H9 (cell line): ENCODE measurements at regions not wholly inside any gene's neighbourhood (a gene's known extent, or its start where the extent isn't known, plus 50 kb on each side); places are given as distances from the start of the nearest gene placed in this dataset.

Source experiments
- DNase-seq: peaks from one replicate; pipeline ENCODE4 v3.0.0-alpha.2; 2017
- H2AFZ ChIP-seq: one replicate; pipeline ENCODE4 v1.6.1; 2013; ENCODE audit warnings: mild to moderate bottlenecking, low read length, control low read depth, moderate library complexity
- H2AK5ac ChIP-seq: 2 replicates; pipeline ENCODE4 v1.6.1; 2013; ENCODE audit warnings: low read length, control low read depth, mixed read lengths; ENCODE audit not compliant: insufficient read length
- H2BK120ac ChIP-seq: one replicate; pipeline ENCODE4 v1.6.1; 2013; ENCODE audit warnings: low read depth, mild to moderate bottlenecking, low read length, control low read depth, inconsistent platforms; ENCODE audit not compliant: poor library complexity, severe bottlenecking
- H2BK12ac ChIP-seq: 2 replicates; pipeline ENCODE4 v1.6.1; 2013; ENCODE audit warnings: low read length, control low read depth, mixed read lengths, low read depth; ENCODE audit not compliant: insufficient read length
- H2BK15ac ChIP-seq: 2 replicates; pipeline ENCODE4 v1.6.1; 2013; ENCODE audit warnings: low read depth, low read length, control low read depth
- H2BK20ac ChIP-seq: one replicate; pipeline ENCODE4 v1.6.1; 2013; ENCODE audit warnings: low read depth, mild to moderate bottlenecking, low read length, control low read depth, inconsistent platforms; ENCODE audit not compliant: poor library complexity, severe bottlenecking
- H2BK5ac ChIP-seq: 2 replicates; pipeline ENCODE4 v1.6.1; 2013; ENCODE audit warnings: low read length, control low read depth, mixed read lengths; ENCODE audit not compliant: insufficient read length
- H3K14ac ChIP-seq: 2 replicates; pipeline ENCODE4 v1.6.1; 2013; ENCODE audit warnings: low read length, control low read depth; ENCODE audit not compliant: insufficient read depth
- H3K18ac ChIP-seq: 2 replicates; pipeline ENCODE4 v1.6.1; 2013; ENCODE audit warnings: low read depth, mild to moderate bottlenecking, mixed read lengths, low read length, control low read depth; ENCODE audit not compliant: insufficient read length
- H3K23ac ChIP-seq: 2 replicates; pipeline ENCODE4 v1.6.1; 2013; ENCODE audit warnings: low read length, control low read depth, mixed read lengths, low read depth; ENCODE audit not compliant: insufficient read length
- H3K23me2 ChIP-seq: 2 replicates; pipeline ENCODE4 v1.6.1; 2013; ENCODE audit warnings: low read depth, mild to moderate bottlenecking, mixed read lengths, low read length, control low read depth; ENCODE audit not compliant: insufficient read length, poor library complexity, severe bottlenecking
- H3K27ac ChIP-seq: 2 replicates; pipeline ENCODE4 v1.5.1; 2013; ENCODE audit warnings: low read length, control low read depth, mixed read lengths, low read depth; ENCODE audit not compliant: insufficient read length
- H3K27me3 ChIP-seq: 2 replicates; pipeline ENCODE4 v1.6.1; 2013; ENCODE audit warnings: low read length, control low read depth, inconsistent platforms; ENCODE audit not compliant: insufficient read depth
- H3K4ac ChIP-seq: 2 replicates; pipeline ENCODE4 v1.6.1; 2013; ENCODE audit warnings: low read depth, mild to moderate bottlenecking, control low read depth, inconsistent platforms, low read length, moderate library complexity
- H3K4me1 ChIP-seq: 2 replicates; pipeline ENCODE4 v1.6.1; 2013; ENCODE audit warnings: low read length, control low read depth, inconsistent platforms; ENCODE audit not compliant: insufficient read depth
- H3K4me2 ChIP-seq: 2 replicates; pipeline ENCODE4 v1.6.1; 2013; ENCODE audit warnings: low read length, control low read depth, mixed read lengths; ENCODE audit not compliant: insufficient read length, insufficient read depth
- H3K56ac ChIP-seq: 2 replicates; pipeline ENCODE4 v1.6.1; 2013; ENCODE audit warnings: low read depth, mild to moderate bottlenecking, mixed read lengths, low read length, control low read depth; ENCODE audit not compliant: insufficient read length
- H3K79me1 ChIP-seq: 2 replicates; pipeline ENCODE4 v1.6.1; 2013; ENCODE audit warnings: low read depth, mild to moderate bottlenecking, moderate library complexity, low read length, control low read depth, inconsistent platforms; ENCODE audit not compliant: insufficient read depth, poor library complexity, severe bottlenecking
- H3K79me2 ChIP-seq: 2 replicates; pipeline ENCODE4 v1.6.1; 2013; ENCODE audit warnings: low read length, control low read depth, inconsistent platforms; ENCODE audit not compliant: insufficient read depth
- H3K9ac ChIP-seq: 2 replicates; pipeline ENCODE4 v1.6.1; 2013; ENCODE audit warnings: low read length, control low read depth, mixed read lengths; ENCODE audit not compliant: insufficient read length; ENCODE audit errors: extremely low read depth
- H3K9me3 ChIP-seq: one replicate; pipeline ENCODE4 v1.6.1; 2013; ENCODE audit warnings: low read depth, low read length, inconsistent platforms; ENCODE audit not compliant: control insufficient read depth
- H3T11ph ChIP-seq: one replicate; pipeline ENCODE4 v1.6.1; 2013; ENCODE audit warnings: mild to moderate bottlenecking, low read length, control low read depth, inconsistent platforms
- H4K20me1 ChIP-seq: one replicate; pipeline ENCODE4 v1.6.1; 2013; ENCODE audit not compliant: control insufficient read depth, insufficient read length, insufficient read depth
- H4K5ac ChIP-seq: 2 replicates; pipeline ENCODE4 v1.6.1; 2013; ENCODE audit warnings: low read depth, mild to moderate bottlenecking, mixed read lengths, low read length, control low read depth; ENCODE audit not compliant: insufficient read length
- H4K8ac ChIP-seq: replicated peaks from 2 replicates; pipeline ENCODE4 v1.6.1; 2013; ENCODE audit warnings: low read length, control low read depth, mixed read lengths, low read depth; ENCODE audit not compliant: insufficient read length
- H4K91ac ChIP-seq: 2 replicates; pipeline ENCODE4 v1.6.1; 2013; ENCODE audit warnings: low read depth, mild to moderate bottlenecking, moderate library complexity, mixed read lengths, low read length, control low read depth; ENCODE audit not compliant: insufficient read length
- H3K27ac Mint-ChIP-seq, 3 experiments: 2 replicates in 2 of 3; 3 replicates in 1 of 3; pipeline ENCODE4 v1.8.0; 2020 to 2021; ENCODE audit warnings: mixed read lengths in 3 of 3, mild to moderate bottlenecking in 1 of 3, moderate library complexity in 1 of 3
- H3K27me3 Mint-ChIP-seq: 2 replicates; pipeline ENCODE4 v1.8.0; 2021; ENCODE audit warnings: low read depth, mild to moderate bottlenecking, moderate library complexity, mixed read lengths
- H3K36me3 Mint-ChIP-seq, 3 experiments: 2 replicates in 2 of 3; 3 replicates in 1 of 3; pipeline ENCODE4 v1.8.0; 2020 to 2021; ENCODE audit warnings: low read depth in 3 of 3, mixed read lengths in 3 of 3; ENCODE audit not compliant: insufficient read depth in 1 of 3
- H3K4me1 Mint-ChIP-seq, 2 experiments: 2 replicates each; pipeline ENCODE4 v1.8.0; 2020; ENCODE audit warnings: mixed read lengths in 2 of 2
- H3K4me3 Mint-ChIP-seq, 2 experiments: 2 replicates in 1 of 2; 3 replicates in 1 of 2; pipeline ENCODE4 v1.8.0; 2020 to 2021; ENCODE audit warnings: mild to moderate bottlenecking in 2 of 2, mixed read lengths in 2 of 2, moderate library complexity in 1 of 2
- H3K9me3 Mint-ChIP-seq, 2 experiments: 2 replicates in 1 of 2; 3 replicates in 1 of 2; pipeline ENCODE4 v1.8.0; 2020; ENCODE audit warnings: mild to moderate bottlenecking in 2 of 2, mixed read lengths in 2 of 2, moderate library complexity in 1 of 2
- WGBS: extraction: QIAGEN DNeasy Blood & Tissue Kit; methylation state at CpG from one replicate; pipeline ENCODE4 v1.1.7; 2013; ENCODE audit warnings: missing lambda C conversion rate, low lambda C conversion rate, mixed read lengths; ENCODE audit not compliant: insufficient read length; ENCODE audit errors: extremely low coverage; 5-methylcytosine and 5-hydroxymethylcytosine counted together
- TF ChIP-seq, protein P1 (sequence below): fragments of 200-600 bp; sonication (generic); conservative IDR thresholded peaks from 3 replicates; pipeline ENCODE4 v1.8.0; 2021; ENCODE audit warnings: antibody characterized with exemption, mild to moderate bottlenecking

DNA sequence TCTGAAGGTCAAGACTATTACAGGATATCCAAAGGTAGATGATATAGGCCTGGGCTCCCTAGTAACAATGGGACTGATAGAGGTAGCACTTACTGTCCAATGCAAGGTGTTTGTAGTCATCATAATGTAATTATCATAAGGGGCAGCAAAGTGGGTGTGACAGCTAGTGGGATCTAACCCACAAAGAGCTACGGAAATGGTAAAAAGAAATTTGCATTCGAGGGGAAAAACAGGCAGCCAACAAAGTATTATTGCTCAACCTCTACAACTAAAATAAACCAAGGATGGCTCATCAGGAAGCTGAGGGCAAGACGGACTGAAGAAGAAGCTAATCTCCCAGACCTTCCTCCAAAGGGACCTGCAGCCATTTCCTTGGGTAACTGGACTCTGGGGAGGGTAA is 211.0 kb downstream of the WDR11 start:
- H3K36me3 Mint-ChIP-seq: no peaks in the 10 kb centered on the region
- H4K5ac ChIP-seq: no peak overlapping the region
- no peak overlapping the region for H2BK20ac ChIP-seq
- no peak overlapping the region for H2BK120ac ChIP-seq
- H2BK5ac ChIP-seq: no peak overlapping the region
- H3K18ac ChIP-seq: no peak overlapping the region
- no CpG with 5 or more reads among the region's 3 CpGs for WGBS
- no peaks in the 10 kb centered on the region for H4K20me1 ChIP-seq
- H3K79me2 ChIP-seq: no peaks in the 10 kb centered on the region
- no peak overlapping the region for H4K91ac ChIP-seq
- H3K4me1 Mint-ChIP-seq: peaks cover 0 to 2% of the 10 kb centered on the region in 2 experiments; a peak in 1 of 4 replicates
- no peak overlapping the region for H3T11ph ChIP-seq
- H3K27me3 ChIP-seq: no peaks in the 10 kb centered on the region
- no peaks in the 10 kb centered on the region for H3K4me1 ChIP-seq
- no peak for DNase-seq
- no peaks in the 10 kb centered on the region for H3K9me3 ChIP-seq
- H3K27ac ChIP-seq: no peak overlapping the region
- H3K4ac ChIP-seq: no peak overlapping the region
- H3K56ac ChIP-seq: no peak overlapping the region
- H3K79me1 ChIP-seq: no peaks in the 10 kb centered on the region
- H3K27me3 Mint-ChIP-seq: no peaks in the 10 kb centered on the region; the same call in 1 of the 2 replicates
- H3K27ac Mint-ChIP-seq: no peak overlapping the region
- H3K4me2 ChIP-seq: no peak overlapping the region
- TF ChIP-seq, protein P1, sequence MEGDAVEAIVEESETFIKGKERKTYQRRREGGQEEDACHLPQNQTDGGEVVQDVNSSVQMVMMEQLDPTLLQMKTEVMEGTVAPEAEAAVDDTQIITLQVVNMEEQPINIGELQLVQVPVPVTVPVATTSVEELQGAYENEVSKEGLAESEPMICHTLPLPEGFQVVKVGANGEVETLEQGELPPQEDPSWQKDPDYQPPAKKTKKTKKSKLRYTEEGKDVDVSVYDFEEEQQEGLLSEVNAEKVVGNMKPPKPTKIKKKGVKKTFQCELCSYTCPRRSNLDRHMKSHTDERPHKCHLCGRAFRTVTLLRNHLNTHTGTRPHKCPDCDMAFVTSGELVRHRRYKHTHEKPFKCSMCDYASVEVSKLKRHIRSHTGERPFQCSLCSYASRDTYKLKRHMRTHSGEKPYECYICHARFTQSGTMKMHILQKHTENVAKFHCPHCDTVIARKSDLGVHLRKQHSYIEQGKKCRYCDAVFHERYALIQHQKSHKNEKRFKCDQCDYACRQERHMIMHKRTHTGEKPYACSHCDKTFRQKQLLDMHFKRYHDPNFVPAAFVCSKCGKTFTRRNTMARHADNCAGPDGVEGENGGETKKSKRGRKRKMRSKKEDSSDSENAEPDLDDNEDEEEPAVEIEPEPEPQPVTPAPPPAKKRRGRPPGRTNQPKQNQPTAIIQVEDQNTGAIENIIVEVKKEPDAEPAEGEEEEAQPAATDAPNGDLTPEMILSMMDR: no peak
- H3K23ac ChIP-seq: no peak overlapping the region
- no peak overlapping the region for H4K8ac ChIP-seq
- H3K14ac ChIP-seq: no peak overlapping the region
- H3K9me3 Mint-ChIP-seq: no peaks in the 10 kb centered on the region; a peak in 1 of 5 replicates
- no peak overlapping the region for H3K4me3 Mint-ChIP-seq
- H2BK12ac ChIP-seq: no peak overlapping the region
- H2AK5ac ChIP-seq: no peak overlapping the region
- H3K23me2 ChIP-seq: no peaks in the 10 kb centered on the region
- no peak overlapping the region for H2BK15ac ChIP-seq
- no peak overlapping the region for H3K9ac ChIP-seq
- no peak overlapping the region for H2AFZ ChIP-seq
